Activated naive CD4-positive, alpha-beta T cell treated with anti-CD3 and anti-CD28 coated beads, Interleukin-2, amount 50 U/mL, for 24 hours (primary cell): ENCODE measurements at regions not wholly inside any gene's neighbourhood (a gene's known extent, or its start where the extent isn't known, plus 50 kb on each side); places are given as distances from the start of the nearest gene placed in this dataset.

Source experiments
- H3K27ac Mint-ChIP-seq: one replicate; pipeline ENCODE4 v1.8.0; 2021; ENCODE audit warnings: mild to moderate bottlenecking, mixed read lengths
- H3K27me3 Mint-ChIP-seq: one replicate; pipeline ENCODE4 v1.8.0; 2021; ENCODE audit warnings: mixed read lengths
- H3K36me3 Mint-ChIP-seq: one replicate; pipeline ENCODE4 v1.8.0; 2021; ENCODE audit warnings: mixed read lengths
- H3K4me1 Mint-ChIP-seq: one replicate; pipeline ENCODE4 v1.8.0; 2021; ENCODE audit warnings: mixed read lengths
- H3K4me3 Mint-ChIP-seq: one replicate; pipeline ENCODE4 v1.8.0; 2021; ENCODE audit warnings: mild to moderate bottlenecking, mixed read lengths
- H3K9me3 Mint-ChIP-seq: one replicate; pipeline ENCODE4 v1.8.0; 2021; ENCODE audit warnings: mixed read lengths

GRCh38 chr14:65296402-65296801, 116.1 kb upstream of the FUT8 start:
- H3K36me3 Mint-ChIP-seq, result no peaks in the 10 kb centered on the region
- no peaks in the 10 kb centered on the region for H3K27me3 Mint-ChIP-seq
- H3K4me3 Mint-ChIP-seq, result no peak overlapping the region
- peaks cover 39% of the 10 kb centered on the region for H3K4me1 Mint-ChIP-seq
- H3K27ac Mint-ChIP-seq, result no peak overlapping the region
- no peaks in the 10 kb centered on the region for H3K9me3 Mint-ChIP-seq

GRCh38 chr14:65296876-65297275, 115.7 kb upstream of the FUT8 start:
- Mint-ChIP-seq H3K9me3 (no peaks in the 10 kb centered on the region), H3K27me3 (no peaks in the 10 kb centered on the region), H3K36me3 (no peaks in the 10 kb centered on the region), H3K4me3 (no peak overlapping the region), H3K27ac (no peak overlapping the region), H3K4me1 (peaks cover 36% of the 10 kb centered on the region)

- no peaks in the 10 kb centered on the region for H3K27me3 Mint-ChIP-seq
- H3K27ac Mint-ChIP-seq, result no peak overlapping the region
- H3K9me3 Mint-ChIP-seq, result no peaks in the 10 kb centered on the region
- H3K36me3 Mint-ChIP-seq, result no peaks in the 10 kb centered on the region
- no peak overlapping the region for H3K4me3 Mint-ChIP-seq
- peaks cover 41% of the 10 kb centered on the region for H3K4me1 Mint-ChIP-seq
Measured at GRCh38 chr14:65297744-65298143, 114.8 kb upstream of the FUT8 start.

GRCh38 chr14:65299826-65300225, 112.7 kb upstream of the FUT8 start:
- no peaks in the 10 kb centered on the region for H3K36me3 Mint-ChIP-seq
- H3K4me1 Mint-ChIP-seq, result peaks cover 58% of the 10 kb centered on the region
- no peaks in the 10 kb centered on the region for H3K9me3 Mint-ChIP-seq
- no peaks in the 10 kb centered on the region for H3K27me3 Mint-ChIP-seq
- no peak overlapping the region for H3K4me3 Mint-ChIP-seq
- peak overlapping the region; percentile 2 for H3K27ac Mint-ChIP-seq

- Mint-ChIP-seq H3K4me3 (no peak overlapping the region), H3K27ac (no peak overlapping the region), H3K4me1 (peaks cover 63% of the 10 kb centered on the region), H3K36me3 (no peaks in the 10 kb centered on the region), H3K27me3 (no peaks in the 10 kb centered on the region), H3K9me3 (no peaks in the 10 kb centered on the region)
Measured at GRCh38 chr14:65301862-65302539, 110.5 kb upstream of the FUT8 start.

- Mint-ChIP-seq H3K4me3 (no peak overlapping the region), H3K27me3 (no peaks in the 10 kb centered on the region), H3K27ac (no peak overlapping the region), H3K4me1 (peaks cover 59% of the 10 kb centered on the region), H3K36me3 (no peaks in the 10 kb centered on the region), H3K9me3 (no peaks in the 10 kb centered on the region)
Measured at GRCh38 chr14:65302571-65303189, 109.8 kb upstream of the FUT8 start.

GRCh38 chr14:65303190-65303898, 109.2 kb upstream of the FUT8 start:
- H3K36me3 Mint-ChIP-seq, result no peaks in the 10 kb centered on the region
- no peak overlapping the region for H3K4me3 Mint-ChIP-seq
- H3K9me3 Mint-ChIP-seq, result no peaks in the 10 kb centered on the region
- H3K27me3 Mint-ChIP-seq, result no peaks in the 10 kb centered on the region
- H3K27ac Mint-ChIP-seq, result no peak overlapping the region
- H3K4me1 Mint-ChIP-seq, result peaks cover 53% of the 10 kb centered on the region

GRCh38 chr14:65303899-65304222, 108.7 kb upstream of the FUT8 start:
- Mint-ChIP-seq H3K4me1 (peaks cover 53% of the 10 kb centered on the region), H3K9me3 (no peaks in the 10 kb centered on the region), H3K36me3 (no peaks in the 10 kb centered on the region), H3K27ac (peak overlapping the region; percentile 90), H3K27me3 (no peaks in the 10 kb centered on the region), H3K4me3 (no peak overlapping the region)

GRCh38 chr14:65304239-65304638, 108.3 kb upstream of the FUT8 start:
- Mint-ChIP-seq H3K4me1 (peaks cover 53% of the 10 kb centered on the region), H3K36me3 (no peaks in the 10 kb centered on the region), H3K27me3 (no peaks in the 10 kb centered on the region), H3K9me3 (no peaks in the 10 kb centered on the region), H3K4me3 (no peak overlapping the region), H3K27ac (no peak overlapping the region)

GRCh38 chr14:65304963-65305362, 107.6 kb upstream of the FUT8 start:
- peak overlapping the region; percentile 47 for H3K27ac Mint-ChIP-seq
- no peaks in the 10 kb centered on the region for H3K36me3 Mint-ChIP-seq
- H3K27me3 Mint-ChIP-seq, result no peaks in the 10 kb centered on the region
- H3K9me3 Mint-ChIP-seq, result no peaks in the 10 kb centered on the region
- H3K4me3 Mint-ChIP-seq, result no peak overlapping the region
- peaks cover 46% of the 10 kb centered on the region for H3K4me1 Mint-ChIP-seq

- Mint-ChIP-seq H3K27ac (no peak overlapping the region), H3K4me3 (no peak overlapping the region), H3K4me1 (peaks cover 25% of the 10 kb centered on the region), H3K27me3 (no peaks in the 10 kb centered on the region), H3K9me3 (no peaks in the 10 kb centered on the region), H3K36me3 (no peaks in the 10 kb centered on the region)
Measured at GRCh38 chr14:65308536-65308935, 104.0 kb upstream of the FUT8 start.

GRCh38 chr14:65310568-65310967, 102.0 kb upstream of the FUT8 start:
- no peak overlapping the region for H3K27ac Mint-ChIP-seq
- H3K27me3 Mint-ChIP-seq, result no peaks in the 10 kb centered on the region
- peaks cover 15% of the 10 kb centered on the region for H3K4me1 Mint-ChIP-seq
- H3K4me3 Mint-ChIP-seq, result no peak overlapping the region
- no peaks in the 10 kb centered on the region for H3K36me3 Mint-ChIP-seq
- H3K9me3 Mint-ChIP-seq, result no peaks in the 10 kb centered on the region

- H3K9me3 Mint-ChIP-seq, result no peaks in the 10 kb centered on the region
- H3K4me3 Mint-ChIP-seq, result no peak overlapping the region
- no peak overlapping the region for H3K27ac Mint-ChIP-seq
- H3K36me3 Mint-ChIP-seq, result no peaks in the 10 kb centered on the region
- no peaks in the 10 kb centered on the region for H3K27me3 Mint-ChIP-seq
- H3K4me1 Mint-ChIP-seq, result peaks cover 10% of the 10 kb centered on the region
Measured at GRCh38 chr14:65312859-65313258, 99.7 kb upstream of the FUT8 start.

GRCh38 chr14:65318636-65319506, 93.7 kb upstream of the FUT8 start:
- no peak overlapping the region for H3K4me3 Mint-ChIP-seq
- H3K9me3 Mint-ChIP-seq, result no peaks in the 10 kb centered on the region
- peaks cover 41% of the 10 kb centered on the region for H3K4me1 Mint-ChIP-seq
- no peaks in the 10 kb centered on the region for H3K36me3 Mint-ChIP-seq
- no peak overlapping the region for H3K27ac Mint-ChIP-seq
- H3K27me3 Mint-ChIP-seq, result no peaks in the 10 kb centered on the region

- H3K4me1 Mint-ChIP-seq, result peaks cover 34% of the 10 kb centered on the region
- no peak overlapping the region for H3K4me3 Mint-ChIP-seq
- no peaks in the 10 kb centered on the region for H3K27me3 Mint-ChIP-seq
- no peaks in the 10 kb centered on the region for H3K36me3 Mint-ChIP-seq
- no peak overlapping the region for H3K27ac Mint-ChIP-seq
- H3K9me3 Mint-ChIP-seq, result no peaks in the 10 kb centered on the region
Measured at GRCh38 chr14:65320661-65321308, 91.7 kb upstream of the FUT8 start.
